Stomach (tissue), 8 donors: ENCODE measurements at regions not wholly inside any gene's neighbourhood (a gene's known extent, or its start where the extent isn't known, plus 50 kb on each side); places are given as distances from the start of the nearest gene placed in this dataset.

Experiments
- DNase-seq, 2 donors: peaks; one replicate each; pipeline versions ENCODE4 v3.0.0 to v3.0.0-alpha.2; 2013 to 2019
- H3K27ac ChIP-seq, 5 donors: fragments of 200-600 bp in 4 of 5; sonication (generic) in 4 of 5; one replicate each; pipeline ENCODE4 v1.5.1; 2013 to 2019; ENCODE audit warnings: mild to moderate bottlenecking in 1 of 5, moderate library complexity in 1 of 5
- H3K27me3 ChIP-seq, 3 donors: fragments of 200-600 bp; sonication (generic); one replicate each; pipeline ENCODE4 v1.5.1; 2017 to 2019; ENCODE audit warnings: mixed run types in 1 of 3
- H3K36me3 ChIP-seq, 4 donors: fragments of 200-600 bp; sonication (generic); 1 replicate in 3 of 4; 2 replicates in 1 of 4; pipeline ENCODE4 v1.5.1; 2016 to 2019
- H3K4me1 ChIP-seq, 4 donors: fragments of 200-600 bp; sonication (generic); one replicate each; pipeline ENCODE4 v1.5.1; 2016 to 2019
- H3K4me3 ChIP-seq, 4 donors: fragments of 200-600 bp; sonication (generic) in 3 of 4; one replicate each; pipeline ENCODE4 v1.5.1; 2016 to 2019; ENCODE audit warnings: mild to moderate bottlenecking in 1 of 4
- H3K9me3 ChIP-seq, 4 donors: fragments of 200-600 bp; sonication (generic); one replicate each; pipeline ENCODE4 v1.5.1; 2016 to 2019
- CTCF ChIP-seq, 7 experiments: fragments of 450-650 bp in 4 of 7; fragments of 200-600 bp in 3 of 7; sonication (generic) in 3 of 7; IDR thresholded peaks; one replicate each; pipeline ENCODE4 v1.5.1; 2016 to 2019; ENCODE audit warnings: antibody characterized with exemption in 7 of 7, control low read depth in 2 of 7, mild to moderate bottlenecking in 1 of 7
- EP300 ChIP-seq: sonication (generic); formaldehyde crosslinking; IDR thresholded peaks from one replicate; pipeline ENCODE4 v1.6.1; 2017; ENCODE audit warnings: antibody characterized with exemption
- POLR2A ChIP-seq, 4 donors: fragments of 450-650 bp; IDR thresholded peaks; one replicate each; pipeline ENCODE4 v1.6.1; 2016; ENCODE audit warnings: antibody characterized with exemption in 4 of 4, control low read depth in 2 of 4, mild to moderate bottlenecking in 1 of 4, moderate library complexity in 1 of 4
- POLR2AphosphoS5 ChIP-seq, 3 donors: sonication (generic); formaldehyde crosslinking; IDR thresholded peaks; one replicate each; pipeline ENCODE4 v1.6.1; 2016; ENCODE audit warnings: antibody characterized with exemption in 3 of 3
- WGBS, 5 donors: extraction: QIAGEN DNeasy Blood & Tissue Kit in 3 of 5; methylation state at CpG; one replicate each; pipeline versions ENCODE4 v1.1.5 to v1.1.7; 2013 to 2018; 5-methylcytosine and 5-hydroxymethylcytosine counted together
- intact Hi-C: fragments of 100-400 bp; cut with DNase I; formaldehyde crosslinking; loops from one replicate; pipeline ENCODE4 v1.15.1; 2023; ENCODE audit warnings: low total_unique reads
- donor health status: healthy with polysubstance abuse.
- donor health status: Bipolar disorder and iron deficiency.
- donor health status: healthy.

GRCh38 chr11:134764966-134765365, 352.9 kb upstream of the B3GAT1 start:
- whole genome bisulfite sequencing, 5 donors, result 68 to 77% (median 73%) methylated on average over 4 of the region's 4 CpGs
- TF ChIP-seq POLR2A (IDR thresholded peaks at IDR 0.05) (no peak), CTCF (IDR thresholded peaks at IDR 0.05) (no peak), POLR2AphosphoS5 (IDR thresholded peaks at IDR 0.05) (no peak), EP300 (no peak)
- no peaks in the 10 kb centered on the region for H3K4me1 ChIP-seq
- no peak for DNase-seq
- H3K27ac ChIP-seq, result no peak overlapping the region
- intact Hi-C loops, result no loop called here
- no peaks in the 10 kb centered on the region for H3K36me3 ChIP-seq
- H3K4me3 ChIP-seq, result no peak overlapping the region
- peaks cover 0 to 23% (median 17%) of the 10 kb centered on the region in 4 donors for H3K9me3 ChIP-seq
- H3K27me3 ChIP-seq, result peaks cover 0 to 43% (median 0%) of the 10 kb centered on the region in 3 donors

- intact Hi-C loops, result no loop called here
- peaks cover 0 to 43% (median 0%) of the 10 kb centered on the region in 3 donors for H3K27me3 ChIP-seq
- TF ChIP-seq EP300 (no peak), POLR2AphosphoS5 (IDR thresholded peaks at IDR 0.05) (no peak), CTCF (IDR thresholded peaks at IDR 0.05) (no peak), POLR2A (IDR thresholded peaks at IDR 0.05) (no peak)
- no peaks in the 10 kb centered on the region for H3K36me3 ChIP-seq
- H3K4me3 ChIP-seq, result no peak overlapping the region
- no peak overlapping the region for H3K27ac ChIP-seq
- H3K4me1 ChIP-seq, result no peaks in the 10 kb centered on the region
- peaks cover 0 to 23% (median 17%) of the 10 kb centered on the region in 4 donors for H3K9me3 ChIP-seq
- DNase-seq, result no peak
- WGBS, 5 donors, result 68 to 87% (median 82%) methylated on average over 8 of the region's 8 CpGs
Measured at GRCh38 chr11:134764367-134764766, 352.3 kb upstream of the B3GAT1 start.

- Histone ChIP-seq H3K27ac (no peak overlapping the region), H3K36me3 (no peaks in the 10 kb centered on the region), H3K9me3 (peaks cover 0 to 11% (median 10%) of the 10 kb centered on the region in 4 donors), H3K27me3 (peaks cover 0 to 47% (median 0%) of the 10 kb centered on the region in 3 donors), H3K4me3 (peak overlapping the region in 1 of 4 donors; percentile 9), H3K4me1 (no peaks in the 10 kb centered on the region)
- intact Hi-C loops, result no loop called here
- DNase-seq, result no peak
- 88 to 92% (median 89%) methylated on average over 15 to 16 of the region's 16 CpGs for WGBS, 5 donors
- TF ChIP-seq POLR2A (IDR thresholded peaks at IDR 0.05) (no peak), EP300 (no peak), CTCF (IDR thresholded peaks at IDR 0.05) (no peak), POLR2AphosphoS5 (IDR thresholded peaks at IDR 0.05) (no peak)
Measured at GRCh38 chr11:134763030-134763388, 351.0 kb upstream of the B3GAT1 start.

- Histone ChIP-seq H3K4me3 (peak overlapping the region in 1 of 4 donors; percentile 9), H3K27ac (no peak overlapping the region), H3K27me3 (peaks cover 0 to 52% (median 0%) of the 10 kb centered on the region in 3 donors), H3K4me1 (no peaks in the 10 kb centered on the region), H3K36me3 (no peaks in the 10 kb centered on the region), H3K9me3 (peaks cover 0 to 5% (median 4%) of the 10 kb centered on the region in 4 donors)
- TF ChIP-seq POLR2A (IDR thresholded peaks at IDR 0.05), result no peak
- no peak for TF ChIP-seq EP300
- TF ChIP-seq POLR2AphosphoS5 (IDR thresholded peaks at IDR 0.05), result no peak
- TF ChIP-seq CTCF (IDR thresholded peaks at IDR 0.05), result no peak
- peak in 1 of 2 donors; percentile 16 for DNase-seq
- 57 to 78% (median 67%) methylated on average over 46 to 59 of the region's 59 CpGs for WGBS, 5 donors
- intact Hi-C loops, result no loop called here
Measured at GRCh38 chr11:134762248-134763029, 350.4 kb upstream of the B3GAT1 start.
